Coronary artery (tissue), 2 donors: ENCODE measurements at regions not wholly inside any gene's neighbourhood (a gene's known extent, or its start where the extent isn't known, plus 50 kb on each side); places are given as distances from the start of the nearest gene placed in this dataset.
A peak's percentile ranks its signal among the peaks of the same experiment; 100 is the strongest.

Experiments used
- DNase-seq: peaks from one replicate; pipeline ENCODE4 v3.0.0-alpha.2; 2017; ENCODE audit warnings: low spot score
- H3K27ac ChIP-seq, 2 donors: fragments of 200-600 bp; sonication (generic); one replicate each; pipeline ENCODE4 v1.5.1; 2016 to 2019
- H3K4me3 ChIP-seq: fragments of 200-600 bp; sonication (generic); 2 replicates; pipeline ENCODE4 v1.5.1; 2016; ENCODE audit warnings: mild to moderate bottlenecking, moderate library complexity
- TF ChIP-seq, protein P1 (sequence below): fragments of 200-600 bp; sonication (generic); IDR thresholded peaks from one replicate; pipeline ENCODE4 v1.5.1; 2019; ENCODE audit warnings: antibody characterized with exemption

DNA sequence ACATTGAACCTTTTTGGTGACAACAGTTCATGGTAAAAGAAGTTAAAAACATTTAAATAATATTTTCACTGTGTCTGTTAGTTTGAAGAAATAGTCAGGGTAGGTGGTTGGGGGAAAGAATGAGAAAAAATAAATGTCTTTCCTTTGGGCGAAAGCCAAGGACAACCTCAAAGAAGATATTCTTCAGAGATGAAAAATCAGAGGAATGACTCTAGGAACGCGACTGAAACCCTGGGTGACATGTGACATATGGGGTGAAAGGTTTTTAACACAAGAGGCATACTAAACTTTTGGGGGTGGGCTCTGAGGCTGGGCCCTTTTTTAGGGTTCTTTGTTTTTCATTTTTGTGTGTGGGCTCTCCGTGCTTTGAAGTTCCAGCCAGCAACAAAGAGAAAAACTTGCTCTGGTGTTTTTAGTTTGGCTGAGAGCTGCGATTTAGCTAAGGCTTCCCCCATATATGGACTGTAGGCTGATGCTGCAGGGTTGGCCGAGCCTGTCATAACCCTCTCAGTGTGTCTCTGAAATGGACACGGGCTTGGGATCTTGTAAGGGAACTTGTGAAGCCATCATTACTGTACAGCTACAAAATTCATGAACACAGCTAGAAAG is 610.1 kb upstream of the ARID1B start:
- Histone ChIP-seq H3K27ac (peak overlapping the region; percentile 8 to 73), H3K4me3 (peak overlapping the region; percentile 66)
- TF ChIP-seq, protein P1, sequence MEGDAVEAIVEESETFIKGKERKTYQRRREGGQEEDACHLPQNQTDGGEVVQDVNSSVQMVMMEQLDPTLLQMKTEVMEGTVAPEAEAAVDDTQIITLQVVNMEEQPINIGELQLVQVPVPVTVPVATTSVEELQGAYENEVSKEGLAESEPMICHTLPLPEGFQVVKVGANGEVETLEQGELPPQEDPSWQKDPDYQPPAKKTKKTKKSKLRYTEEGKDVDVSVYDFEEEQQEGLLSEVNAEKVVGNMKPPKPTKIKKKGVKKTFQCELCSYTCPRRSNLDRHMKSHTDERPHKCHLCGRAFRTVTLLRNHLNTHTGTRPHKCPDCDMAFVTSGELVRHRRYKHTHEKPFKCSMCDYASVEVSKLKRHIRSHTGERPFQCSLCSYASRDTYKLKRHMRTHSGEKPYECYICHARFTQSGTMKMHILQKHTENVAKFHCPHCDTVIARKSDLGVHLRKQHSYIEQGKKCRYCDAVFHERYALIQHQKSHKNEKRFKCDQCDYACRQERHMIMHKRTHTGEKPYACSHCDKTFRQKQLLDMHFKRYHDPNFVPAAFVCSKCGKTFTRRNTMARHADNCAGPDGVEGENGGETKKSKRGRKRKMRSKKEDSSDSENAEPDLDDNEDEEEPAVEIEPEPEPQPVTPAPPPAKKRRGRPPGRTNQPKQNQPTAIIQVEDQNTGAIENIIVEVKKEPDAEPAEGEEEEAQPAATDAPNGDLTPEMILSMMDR = no peak
- DNase-seq = no peak

DNA sequence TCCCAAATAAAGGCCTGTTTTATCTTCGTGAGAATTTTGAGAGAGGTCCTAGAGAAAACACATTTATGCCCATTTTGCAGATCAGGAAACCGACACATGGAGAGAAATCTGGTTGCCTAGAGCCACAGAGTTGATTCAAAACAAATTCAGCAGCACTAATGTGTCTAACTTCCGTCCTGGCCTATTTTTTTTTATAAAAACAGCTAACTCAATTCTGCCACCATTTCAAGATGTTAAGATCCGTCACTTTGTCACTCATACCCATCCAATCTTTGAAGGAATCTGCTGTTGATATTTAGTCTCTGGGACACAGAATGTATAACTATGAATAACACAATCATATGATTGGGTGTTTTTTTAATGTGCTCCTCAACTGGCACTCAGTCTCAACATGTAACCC is 611.1 kb upstream of the ARID1B start:
- DNase-seq = no peak
- Histone ChIP-seq H3K27ac (no peak overlapping the region), H3K4me3 (no peak overlapping the region)
- TF ChIP-seq, protein P1 = no peak

DNA sequence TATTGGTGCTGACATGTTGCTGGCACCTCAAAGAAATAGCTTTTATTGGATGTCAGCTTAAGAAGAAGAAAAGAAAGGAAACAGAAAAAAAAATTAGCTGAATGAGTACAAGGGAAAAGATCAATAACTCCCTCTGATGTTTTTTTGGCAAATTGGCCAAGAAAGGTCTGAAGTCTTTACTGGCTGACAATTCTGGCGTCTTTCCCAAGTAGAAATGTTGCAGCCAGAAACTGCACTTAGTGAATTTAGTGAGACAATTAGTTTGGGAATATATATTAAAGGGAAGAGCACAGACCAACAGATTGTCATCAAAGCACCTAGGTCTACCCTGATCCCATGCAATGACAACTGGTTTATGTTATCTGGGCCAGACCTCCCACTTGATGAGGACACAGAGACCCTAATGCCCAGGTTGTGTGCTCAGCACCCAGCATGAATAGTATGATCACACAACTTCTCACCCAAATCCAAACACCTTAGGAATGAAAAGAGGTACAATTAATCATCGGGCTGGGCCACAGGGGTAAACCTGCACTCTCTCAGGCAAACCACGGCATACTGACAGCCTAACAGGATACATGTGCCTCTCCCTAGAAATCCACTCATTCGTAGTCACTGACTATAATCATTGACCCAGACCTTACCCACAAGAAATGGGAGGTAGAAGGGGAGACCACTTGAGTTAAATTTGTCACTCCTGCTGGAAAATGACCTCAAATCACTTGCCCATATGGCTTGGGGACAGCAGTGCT is 612.3 kb upstream of the ARID1B start:
- Histone ChIP-seq H3K27ac (peak overlapping the region in 1 of 2 donors; percentile 0), H3K4me3 (no peak overlapping the region)
- TF ChIP-seq, protein P1 = no peak
- no peak for DNase-seq

DNA sequence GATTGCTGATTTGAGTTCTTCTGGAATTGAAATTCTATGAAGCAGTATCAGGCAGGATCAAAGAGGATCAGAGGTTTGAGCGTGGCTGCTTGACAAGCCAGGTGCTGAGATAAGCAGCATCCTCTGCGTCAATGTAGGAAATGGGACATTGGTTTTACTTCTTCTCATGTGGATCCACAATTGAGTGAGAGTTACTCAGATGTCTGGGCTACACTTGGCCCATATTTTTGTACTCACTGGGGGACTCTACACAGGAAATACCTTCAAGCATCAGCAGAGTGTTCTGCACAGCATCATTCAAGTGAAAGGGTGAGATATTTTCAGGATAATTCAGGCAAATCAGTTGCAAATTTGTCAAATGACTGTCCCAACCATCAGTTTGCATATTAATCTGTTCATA is 613.9 kb upstream of the ARID1B start:
- Histone ChIP-seq H3K27ac (no peak overlapping the region), H3K4me3 (no peak overlapping the region)
- no peak for DNase-seq
- TF ChIP-seq, protein P1 = no peak

DNA sequence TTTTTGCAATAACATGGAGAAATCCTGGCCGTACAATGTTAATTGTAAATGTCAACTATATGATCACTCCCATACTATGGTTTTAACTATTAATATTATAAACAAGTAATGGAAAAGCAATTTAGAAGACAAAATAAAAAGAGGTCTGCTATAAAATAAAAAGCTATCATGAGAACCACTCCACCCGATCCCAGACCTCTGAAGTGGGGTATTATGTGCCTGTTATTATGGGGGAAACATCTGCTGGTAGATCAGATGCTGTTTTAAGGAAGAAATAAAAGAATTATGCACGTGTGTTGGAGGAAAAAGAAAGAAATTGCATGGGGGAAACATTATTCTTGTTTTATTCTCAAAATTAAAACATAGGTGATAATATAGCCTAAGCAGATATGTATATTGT is 615.7 kb upstream of the ARID1B start:
- TF ChIP-seq, protein P1 = no peak
- Histone ChIP-seq H3K4me3 (no peak overlapping the region), H3K27ac (no peak overlapping the region)
- DNase-seq = no peak

DNA sequence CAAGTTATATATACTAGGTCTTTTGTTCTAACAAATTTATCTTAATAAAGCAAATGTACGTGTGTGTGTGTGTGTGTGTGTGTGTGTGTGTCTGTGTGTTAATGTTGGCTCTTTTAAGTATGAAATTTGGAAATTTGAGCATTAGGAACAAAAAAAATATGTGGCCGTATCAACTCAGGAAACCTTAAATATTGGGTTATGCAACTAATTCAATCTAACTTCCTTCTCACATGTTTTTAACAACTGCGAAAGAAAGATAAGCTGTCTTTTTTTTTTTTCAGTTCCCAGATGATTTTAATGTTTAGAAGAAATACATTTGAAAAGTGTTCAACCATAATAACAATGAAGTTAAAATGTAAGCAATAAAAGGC is 616.4 kb upstream of the ARID1B start:
- no peak overlapping the region for H3K4me3 ChIP-seq
- no peak for DNase-seq
- TF ChIP-seq, protein P1 = no peak
- no peak overlapping the region for H3K27ac ChIP-seq
